LNCaP clone FGC (cell line): ENCODE measurements at regions not wholly inside any gene's neighbourhood (a gene's known extent, or its start where the extent isn't known, plus 50 kb on each side); places are given as distances from the start of the nearest gene placed in this dataset.

ENCODE experiments used
- DNase-seq: peaks from one replicate; pipeline ENCODE4 v3.0.0-alpha.2; 2011; ENCODE audit warnings: low read depth
- H3K4me3 ChIP-seq: 2 replicates; pipeline ENCODE4 v1.5.1; 2011; ENCODE audit warnings: mild to moderate bottlenecking, low read depth, low read length, control low read depth
- CTCF ChIP-seq: IDR thresholded peaks from 2 replicates; pipeline ENCODE4 v1.5.1; 2012; ENCODE audit warnings: mild to moderate bottlenecking; ENCODE audit not compliant: control insufficient read depth, insufficient read depth; ENCODE audit errors: extremely low read depth

- DNase-seq = no peak
- TF ChIP-seq CTCF = no peak
- H3K4me3 ChIP-seq = no peak overlapping the region
Measured at GRCh38 chr15:62942428-62942827, 100.1 kb upstream of the TPM1 start.

GRCh38 chr15:62945063-62945462 is 97.5 kb upstream of the TPM1 start:
- TF ChIP-seq CTCF = no peak
- H3K4me3 ChIP-seq = no peak overlapping the region
- DNase-seq = no peak

- TF ChIP-seq CTCF = no peak
Measured at GRCh38 chr15:62945760-62946159, 96.8 kb upstream of the TPM1 start.

GRCh38 chr15:62946940-62947339 is 95.6 kb upstream of the TPM1 start:
- no peak for TF ChIP-seq CTCF
- no peak overlapping the region for H3K4me3 ChIP-seq
- DNase-seq = no peak

More at GRCh38 chr15:62945760-62946159, 96.8 kb upstream of the TPM1 start:
- no peak overlapping the region for H3K4me3 ChIP-seq
- no peak for DNase-seq

GRCh38 chr15:62950462-62950931 is 92.0 kb upstream of the TPM1 start:
- no peak for TF ChIP-seq CTCF
- H3K4me3 ChIP-seq = no peak overlapping the region
- DNase-seq = no peak

GRCh38 chr15:62951481-62951880 is 91.1 kb upstream of the TPM1 start:
- no peak for TF ChIP-seq CTCF
- H3K4me3 ChIP-seq = no peak overlapping the region
- DNase-seq = peak; percentile 15

GRCh38 chr15:62953021-62953420 is 89.5 kb upstream of the TPM1 start:
- no peak for DNase-seq
- no peak overlapping the region for H3K4me3 ChIP-seq
- no peak for TF ChIP-seq CTCF
